ENCODE measurements at regions not wholly inside any gene's neighbourhood (a gene's known extent, or its start where the extent isn't known, plus 50 kb on each side); places are given as distances from the start of the nearest gene placed in this dataset.

GRCh38 chr2:136404925-136405324 lies 287.0 kb upstream of the CXCR4 start:
- H3K4me3 ChIP-seq (ENCODE audit: low read length) = no peak overlapping the region
- TF ChIP-seq CTCF (IDR thresholded peaks at IDR 0.05; ENCODE audit: insufficient read depth, low read depth, low read length, missing control alignments) = no peak
- DNase-seq (ENCODE audit: low read depth) = no peak

GRCh38 chr2:136404176-136404575 lies 286.2 kb upstream of the CXCR4 start:
- no peak overlapping the region for H3K4me3 ChIP-seq (ENCODE audit: low read length)
- no peak for TF ChIP-seq CTCF (IDR thresholded peaks at IDR 0.05; ENCODE audit: insufficient read depth, low read depth, low read length, missing control alignments)
- no peak for DNase-seq (ENCODE audit: low read depth)

- H3K4me3 ChIP-seq (ENCODE audit: low read length) = no peak overlapping the region
- no peak for TF ChIP-seq CTCF (IDR thresholded peaks at IDR 0.05; ENCODE audit: insufficient read depth, low read depth, low read length, missing control alignments)
- no peak for DNase-seq (ENCODE audit: low read depth)
Observed at GRCh38 chr2:136402281-136402680, 284.3 kb upstream of the CXCR4 start.

GRCh38 chr2:136399667-136400289 lies 281.8 kb upstream of the CXCR4 start:
- H3K4me3 ChIP-seq (ENCODE audit: low read length) = no peak overlapping the region
- DNase-seq (ENCODE audit: low read depth) = peak; percentile 58
- TF ChIP-seq CTCF (IDR thresholded peaks at IDR 0.05; ENCODE audit: insufficient read depth, low read depth, low read length, missing control alignments) = no peak

GRCh38 chr2:136395582-136395981 lies 277.6 kb upstream of the CXCR4 start:
- DNase-seq (ENCODE audit: low read depth) = no peak
- H3K4me3 ChIP-seq (ENCODE audit: low read length) = no peak overlapping the region
- TF ChIP-seq CTCF (IDR thresholded peaks at IDR 0.05; ENCODE audit: insufficient read depth, low read depth, low read length, missing control alignments) = no peak

- no peak for TF ChIP-seq CTCF (IDR thresholded peaks at IDR 0.05; ENCODE audit: insufficient read depth, low read depth, low read length, missing control alignments)
- no peak overlapping the region for H3K4me3 ChIP-seq (ENCODE audit: low read length)
- peak; percentile 33 for DNase-seq (ENCODE audit: low read depth)
Observed at GRCh38 chr2:136394136-136395060, 276.4 kb upstream of the CXCR4 start.

All from epithelial cell of esophagus (primary cell).